Upper lobe of left lung (tissue), 6 donors: ENCODE measurements at regions not wholly inside any gene's neighbourhood (a gene's known extent, or its start where the extent isn't known, plus 50 kb on each side); places are given as distances from the start of the nearest gene placed in this dataset.

Experiments used
- ATAC-seq, 2 donors: fragments of 200-7000 bp; cut with Tn5 transposase; one replicate each; pipeline ENCODE4 v1.9.1; 2022; ENCODE audit warnings: mild to moderate bottlenecking in 2 of 2, moderate library complexity in 2 of 2; ENCODE audit not compliant: low FRiP score in 2 of 2
- DNase-seq, 2 donors: peaks; one replicate each; pipeline ENCODE4 v3.0.0-alpha.2; 2019 to 2020
- H3K27ac ChIP-seq, 4 donors: fragments of 200-600 bp; sonication (generic); one replicate each; pipeline ENCODE4 v1.5.1; 2016 to 2019
- H3K27me3 ChIP-seq, 4 donors: fragments of 200-600 bp; sonication (generic); one replicate each; pipeline ENCODE4 v1.5.1; 2017 to 2019
- H3K36me3 ChIP-seq, 4 donors: fragments of 200-600 bp; sonication (generic); one replicate each; pipeline ENCODE4 v1.5.1; 2016 to 2019
- H3K4me1 ChIP-seq, 4 donors: fragments of 200-600 bp; sonication (generic); one replicate each; pipeline ENCODE4 v1.5.1; 2018 to 2019
- H3K4me3 ChIP-seq, 4 donors: fragments of 200-600 bp; sonication (generic); one replicate each; pipeline ENCODE4 v1.5.1; 2017 to 2019; ENCODE audit warnings: mild to moderate bottlenecking in 2 of 4, moderate library complexity in 1 of 4
- H3K9me3 ChIP-seq, 4 donors: fragments of 200-600 bp; sonication (generic); one replicate each; pipeline ENCODE4 v1.5.1; 2018 to 2019
- EP300 ChIP-seq, 4 donors: sonication (generic); formaldehyde crosslinking; IDR thresholded peaks; one replicate each; pipeline ENCODE4 v1.5.1; 2017; ENCODE audit warnings: antibody characterized with exemption in 4 of 4, control low read depth in 2 of 4
- POLR2A ChIP-seq, 4 donors: fragments of 450-650 bp; IDR thresholded peaks; one replicate each; pipeline ENCODE4 v1.5.1; 2016 to 2017; ENCODE audit warnings: antibody characterized with exemption in 4 of 4, mild to moderate bottlenecking in 2 of 4
- POLR2AphosphoS5 ChIP-seq, 2 donors: sonication (generic); formaldehyde crosslinking; IDR thresholded peaks; one replicate each; pipeline ENCODE4 v1.5.1; 2017; ENCODE audit warnings: antibody characterized with exemption in 2 of 2
- WGBS, 2 donors: methylation state at CpG; one replicate each; pipeline ENCODE4 v1.1.5; 2017 to 2018; 5-methylcytosine and 5-hydroxymethylcytosine counted together
- TF ChIP-seq, protein P1 (sequence below), 6 experiments: fragments of 450-650 bp in 4 of 6; fragments of 200-600 bp in 2 of 6; sonication (generic) in 2 of 6; IDR thresholded peaks; one replicate each; pipeline ENCODE4 v1.5.1; 2016 to 2019; ENCODE audit warnings: antibody characterized with exemption in 6 of 6
- donor health status: DM: no; HTN: no; CAD: no; lungs with moderate emphysema.
- donor health status: DM: no; HTN: yes; CAD: no; lungs with severe emphysema.

DNA sequence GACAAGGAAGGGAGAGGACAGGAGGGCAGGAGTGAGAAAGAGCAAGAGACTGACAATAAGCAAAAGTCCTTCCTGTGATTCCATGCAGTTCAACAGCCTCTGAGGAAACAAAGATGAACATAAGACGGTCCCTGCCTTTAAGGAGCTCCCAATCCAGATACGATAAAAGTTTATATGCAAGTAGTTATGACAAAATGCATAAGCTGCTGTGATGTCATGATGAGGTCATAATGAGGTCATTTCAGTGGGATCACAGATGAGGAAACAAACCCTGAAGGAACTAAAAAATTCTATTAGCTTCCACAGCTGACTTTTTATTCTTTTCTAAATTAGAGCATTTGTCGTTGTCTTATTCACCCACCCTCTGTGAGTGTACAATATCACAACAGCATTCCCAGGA lies 458.5 kb upstream of the ACVR2A start:
- Histone ChIP-seq H3K27ac (no peak overlapping the region), H3K9me3 (no peaks in the 10 kb centered on the region), H3K36me3 (no peaks in the 10 kb centered on the region), H3K27me3 (no peaks in the 10 kb centered on the region), H3K4me3 (no peak overlapping the region), H3K4me1 (no peaks in the 10 kb centered on the region)
- DNase-seq (no peak), ATAC-seq (no peak)
- TF ChIP-seq, protein P1, sequence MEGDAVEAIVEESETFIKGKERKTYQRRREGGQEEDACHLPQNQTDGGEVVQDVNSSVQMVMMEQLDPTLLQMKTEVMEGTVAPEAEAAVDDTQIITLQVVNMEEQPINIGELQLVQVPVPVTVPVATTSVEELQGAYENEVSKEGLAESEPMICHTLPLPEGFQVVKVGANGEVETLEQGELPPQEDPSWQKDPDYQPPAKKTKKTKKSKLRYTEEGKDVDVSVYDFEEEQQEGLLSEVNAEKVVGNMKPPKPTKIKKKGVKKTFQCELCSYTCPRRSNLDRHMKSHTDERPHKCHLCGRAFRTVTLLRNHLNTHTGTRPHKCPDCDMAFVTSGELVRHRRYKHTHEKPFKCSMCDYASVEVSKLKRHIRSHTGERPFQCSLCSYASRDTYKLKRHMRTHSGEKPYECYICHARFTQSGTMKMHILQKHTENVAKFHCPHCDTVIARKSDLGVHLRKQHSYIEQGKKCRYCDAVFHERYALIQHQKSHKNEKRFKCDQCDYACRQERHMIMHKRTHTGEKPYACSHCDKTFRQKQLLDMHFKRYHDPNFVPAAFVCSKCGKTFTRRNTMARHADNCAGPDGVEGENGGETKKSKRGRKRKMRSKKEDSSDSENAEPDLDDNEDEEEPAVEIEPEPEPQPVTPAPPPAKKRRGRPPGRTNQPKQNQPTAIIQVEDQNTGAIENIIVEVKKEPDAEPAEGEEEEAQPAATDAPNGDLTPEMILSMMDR (IDR thresholded peaks at IDR 0.05), result no peak
- no peak for TF ChIP-seq POLR2AphosphoS5 (IDR thresholded peaks at IDR 0.05)
- no peak for TF ChIP-seq EP300 (IDR thresholded peaks at IDR 0.05)
- no peak for TF ChIP-seq POLR2A (IDR thresholded peaks at IDR 0.05)
- 71 to 76% methylated on average over 3 of the region's 3 CpGs for WGBS, 2 donors

DNA sequence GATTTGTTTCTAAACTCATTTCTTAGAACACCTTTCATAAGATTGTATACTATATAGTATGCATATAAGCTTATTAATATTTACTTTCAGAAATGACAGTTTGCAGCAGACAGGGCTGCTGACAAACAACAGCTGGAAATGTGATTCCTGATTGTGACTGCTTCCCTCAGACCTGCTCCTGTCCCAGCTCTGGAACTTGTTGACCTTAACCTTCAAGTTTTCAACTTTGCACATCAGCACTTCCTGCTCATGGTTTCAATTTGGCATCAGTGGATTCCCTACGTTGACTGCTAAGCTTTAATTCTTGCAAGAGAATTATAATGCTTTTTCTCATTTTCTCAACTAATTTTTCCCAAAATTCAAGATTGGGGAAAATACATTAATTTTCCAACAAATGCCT lies 459.2 kb upstream of the ACVR2A start:
- no peaks in the 10 kb centered on the region for H3K9me3 ChIP-seq

DNA sequence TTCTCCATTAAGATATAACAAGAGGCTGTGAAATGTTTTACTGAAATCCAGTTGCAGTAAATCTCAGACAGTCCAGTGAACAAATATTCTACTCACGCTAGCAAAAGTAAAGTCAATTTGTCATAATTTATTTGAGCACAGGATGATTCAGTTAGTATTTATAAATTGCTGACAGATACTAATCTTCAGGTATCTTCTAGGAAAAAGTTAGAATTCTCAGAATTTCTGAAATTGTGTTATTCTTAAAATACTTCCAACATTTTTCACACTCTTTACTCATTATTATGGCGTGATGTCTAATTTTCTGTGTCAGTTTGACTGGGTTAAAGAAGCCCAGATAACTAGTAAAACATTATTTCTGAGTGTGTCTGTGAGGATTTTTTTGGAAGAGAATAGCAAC lies 460.2 kb upstream of the ACVR2A start:
- 90% methylated on average over 2 of the region's 2 CpGs for WGBS, 2 donors
- DNase-seq (no peak), ATAC-seq (no peak)
- no peaks in the 10 kb centered on the region for H3K9me3 ChIP-seq
- H3K36me3 ChIP-seq, result no peaks in the 10 kb centered on the region
- no peak overlapping the region for H3K4me3 ChIP-seq
- TF ChIP-seq EP300 (IDR thresholded peaks at IDR 0.05), result no peak
- no peak overlapping the region for H3K27ac ChIP-seq
- no peaks in the 10 kb centered on the region for H3K27me3 ChIP-seq
- H3K4me1 ChIP-seq, result no peaks in the 10 kb centered on the region

More for the DNA sequence above, 459.2 kb upstream of the ACVR2A start:
- Histone ChIP-seq H3K4me1 (no peaks in the 10 kb centered on the region), H3K4me3 (no peak overlapping the region), H3K27ac (no peak overlapping the region), H3K27me3 (no peaks in the 10 kb centered on the region), H3K36me3 (no peaks in the 10 kb centered on the region)
- DNase-seq, result no peak
- no peak for TF ChIP-seq POLR2A (IDR thresholded peaks at IDR 0.05)
- no peak for TF ChIP-seq POLR2AphosphoS5 (IDR thresholded peaks at IDR 0.05)
- TF ChIP-seq, protein P1 (IDR thresholded peaks at IDR 0.05), result no peak
- TF ChIP-seq EP300 (IDR thresholded peaks at IDR 0.05), result no peak
- no peak for ATAC-seq
- WGBS, 2 donors, result 40 to 44% methylated on average over 1 of the region's 1 CpG

DNA sequence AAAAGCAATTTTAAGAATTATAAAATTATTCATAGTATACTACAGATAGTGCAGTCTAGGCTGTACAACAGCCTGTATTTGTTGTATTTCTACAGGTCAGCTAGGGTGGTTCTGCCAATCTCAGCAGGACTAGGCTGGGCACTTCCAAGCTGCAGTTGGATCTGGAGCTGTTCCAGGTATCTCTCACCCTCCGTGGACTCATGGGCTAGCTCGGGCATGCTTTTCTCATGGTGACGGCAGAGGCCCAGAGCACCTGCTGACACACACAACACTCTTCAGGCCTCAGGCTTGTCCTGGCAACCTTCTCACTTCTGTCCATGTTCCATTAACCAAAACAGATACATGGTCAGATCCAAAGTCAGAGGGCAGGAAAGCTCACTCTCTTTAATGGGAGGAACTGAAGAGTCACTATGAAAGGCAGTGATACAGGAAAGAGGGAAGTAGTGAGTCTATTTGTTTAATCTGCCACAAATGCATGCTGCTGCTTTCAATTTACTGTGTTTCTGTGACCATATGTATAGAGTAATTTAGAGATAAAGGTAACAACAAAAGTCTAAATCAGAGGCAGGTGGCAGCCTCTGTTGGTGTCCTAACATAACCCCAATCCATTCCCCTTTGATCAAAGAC lies 462.4 kb upstream of the ACVR2A start:
- H3K4me3 ChIP-seq, result no peak overlapping the region
- H3K36me3 ChIP-seq, result no peaks in the 10 kb centered on the region
- H3K27me3 ChIP-seq, result no peaks in the 10 kb centered on the region
- ATAC-seq, result no peak
- TF ChIP-seq POLR2A (IDR thresholded peaks at IDR 0.05), result no peak
- TF ChIP-seq, protein P1 (IDR thresholded peaks at IDR 0.05), result no peak
- no peak for TF ChIP-seq POLR2AphosphoS5 (IDR thresholded peaks at IDR 0.05)
- no peak for TF ChIP-seq EP300 (IDR thresholded peaks at IDR 0.05)
- no peaks in the 10 kb centered on the region for H3K9me3 ChIP-seq
- DNase-seq, result no peak
- H3K4me1 ChIP-seq, result no peaks in the 10 kb centered on the region
- 77 to 83% methylated on average over 3 of the region's 3 CpGs for whole genome bisulfite sequencing, 2 donors
- H3K27ac ChIP-seq, result no peak overlapping the region

DNA sequence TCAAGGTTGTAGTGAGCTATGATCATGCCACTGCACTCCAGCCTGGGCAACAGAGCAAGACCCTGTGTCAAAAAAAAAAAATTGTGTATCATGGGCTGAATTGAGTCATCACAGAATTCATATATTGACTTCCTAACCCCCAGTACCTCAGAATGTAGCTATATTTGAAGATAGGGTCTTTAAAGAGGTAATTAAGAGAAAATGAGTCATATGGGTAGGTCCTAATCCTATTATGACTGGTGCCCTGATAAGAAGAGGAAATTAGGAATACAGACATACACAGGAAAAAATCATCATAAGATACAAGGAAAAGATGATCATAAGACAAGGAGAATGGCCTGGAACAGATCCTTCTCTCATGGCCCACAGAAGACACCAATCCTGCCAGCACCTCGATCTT lies 466.4 kb upstream of the ACVR2A start:
- H3K4me3 ChIP-seq, result no peak overlapping the region
- H3K27ac ChIP-seq, result no peak overlapping the region
- H3K9me3 ChIP-seq, result no peaks in the 10 kb centered on the region
- TF ChIP-seq POLR2AphosphoS5 (IDR thresholded peaks at IDR 0.05) (no peak), EP300 (IDR thresholded peaks at IDR 0.05) (no peak), POLR2A (IDR thresholded peaks at IDR 0.05) (no peak)
- TF ChIP-seq, protein P1 (IDR thresholded peaks at IDR 0.05), result no peak
- 94 to 97% methylated on average over 1 of the region's 1 CpG for WGBS, 2 donors
- no peaks in the 10 kb centered on the region for H3K4me1 ChIP-seq
- no peaks in the 10 kb centered on the region for H3K27me3 ChIP-seq
- H3K36me3 ChIP-seq, result no peaks in the 10 kb centered on the region
- ATAC-seq (no peak), DNase-seq (no peak)
